ENCODE measurements at regions not wholly inside any gene's neighbourhood (a gene's known extent, or its start where the extent isn't known, plus 50 kb on each side); places are given as distances from the start of the nearest gene placed in this dataset.

GRCh38 chr16:5801396-5801795, 703.8 kb upstream of the EEF2KMT start:
- Histone ChIP-seq H3K27me3 (ENCODE audit: control insufficient read depth in 1 of 2, insufficient read depth in 2 of 2, low read length in 2 of 2) (no peaks in the 10 kb centered on the region), H3K9me3 (ENCODE audit: control insufficient read depth in 1 of 2, low read length in 2 of 2) (peaks cover 5 to 23% of the 10 kb centered on the region in 2 donors), H3K36me3 (ENCODE audit: control insufficient read depth in 1 of 2, insufficient read depth in 2 of 2, low read length in 2 of 2) (no peaks in the 10 kb centered on the region), H3K27ac (ENCODE audit: low read depth, low read length) (no peak overlapping the region), H3K4me3 (ENCODE audit: low read depth in 1 of 2, low read length in 2 of 2) (no peak overlapping the region), H3K4me1 (ENCODE audit: control insufficient read depth in 1 of 2, insufficient read depth in 2 of 2, low read length in 2 of 2) (no peaks in the 10 kb centered on the region), H3K9ac (ENCODE audit: low read depth in 1 of 2, low read length in 2 of 2) (no peak overlapping the region)

- no peak overlapping the region for H3K27ac ChIP-seq (ENCODE audit: low read depth, low read length)
- H3K4me3 ChIP-seq (ENCODE audit: low read depth in 1 of 2, low read length in 2 of 2): no peak overlapping the region
- H3K9me3 ChIP-seq (ENCODE audit: control insufficient read depth in 1 of 2, low read length in 2 of 2): peaks cover 0 to 20% of the 10 kb centered on the region in 2 donors
- H3K27me3 ChIP-seq (ENCODE audit: control insufficient read depth in 1 of 2, insufficient read depth in 2 of 2, low read length in 2 of 2): no peaks in the 10 kb centered on the region
- no peaks in the 10 kb centered on the region for H3K4me1 ChIP-seq (ENCODE audit: control insufficient read depth in 1 of 2, insufficient read depth in 2 of 2, low read length in 2 of 2)
- no peak overlapping the region for H3K9ac ChIP-seq (ENCODE audit: low read depth in 1 of 2, low read length in 2 of 2)
- no peaks in the 10 kb centered on the region for H3K36me3 ChIP-seq (ENCODE audit: control insufficient read depth in 1 of 2, insufficient read depth in 2 of 2, low read length in 2 of 2)
Observed at GRCh38 chr16:5793556-5793955, 696.0 kb upstream of the EEF2KMT start.

GRCh38 chr16:5791011-5791657, 693.5 kb upstream of the EEF2KMT start:
- no peaks in the 10 kb centered on the region for H3K36me3 ChIP-seq (ENCODE audit: control insufficient read depth in 1 of 2, insufficient read depth in 2 of 2, low read length in 2 of 2)
- no peak overlapping the region for H3K4me3 ChIP-seq (ENCODE audit: low read depth in 1 of 2, low read length in 2 of 2)
- no peak overlapping the region for H3K9ac ChIP-seq (ENCODE audit: low read depth in 1 of 2, low read length in 2 of 2)
- no peak overlapping the region for H3K27ac ChIP-seq (ENCODE audit: low read depth, low read length)
- H3K4me1 ChIP-seq (ENCODE audit: control insufficient read depth in 1 of 2, insufficient read depth in 2 of 2, low read length in 2 of 2): no peaks in the 10 kb centered on the region
- H3K9me3 ChIP-seq (ENCODE audit: control insufficient read depth in 1 of 2, low read length in 2 of 2): peaks cover 0 to 21% of the 10 kb centered on the region in 2 donors
- H3K27me3 ChIP-seq (ENCODE audit: control insufficient read depth in 1 of 2, insufficient read depth in 2 of 2, low read length in 2 of 2): no peaks in the 10 kb centered on the region

GRCh38 chr16:5790512-5790911, 692.9 kb upstream of the EEF2KMT start:
- H3K9ac ChIP-seq (ENCODE audit: low read depth in 1 of 2, low read length in 2 of 2): no peak overlapping the region
- no peak overlapping the region for H3K4me3 ChIP-seq (ENCODE audit: low read depth in 1 of 2, low read length in 2 of 2)
- no peak overlapping the region for H3K27ac ChIP-seq (ENCODE audit: low read depth, low read length)
- H3K36me3 ChIP-seq (ENCODE audit: control insufficient read depth in 1 of 2, insufficient read depth in 2 of 2, low read length in 2 of 2): no peaks in the 10 kb centered on the region
- H3K27me3 ChIP-seq (ENCODE audit: control insufficient read depth in 1 of 2, insufficient read depth in 2 of 2, low read length in 2 of 2): no peaks in the 10 kb centered on the region
- H3K4me1 ChIP-seq (ENCODE audit: control insufficient read depth in 1 of 2, insufficient read depth in 2 of 2, low read length in 2 of 2): no peaks in the 10 kb centered on the region
- peaks cover 0 to 19% of the 10 kb centered on the region in 2 donors for H3K9me3 ChIP-seq (ENCODE audit: control insufficient read depth in 1 of 2, low read length in 2 of 2)

GRCh38 chr16:5789033-5789432, 691.4 kb upstream of the EEF2KMT start:
- no peaks in the 10 kb centered on the region for H3K4me1 ChIP-seq (ENCODE audit: control insufficient read depth in 1 of 2, insufficient read depth in 2 of 2, low read length in 2 of 2)
- no peak overlapping the region for H3K4me3 ChIP-seq (ENCODE audit: low read depth in 1 of 2, low read length in 2 of 2)

GRCh38 chr16:5781436-5781835, 683.8 kb upstream of the EEF2KMT start:
- Histone ChIP-seq H3K9me3 (ENCODE audit: control insufficient read depth in 1 of 2, low read length in 2 of 2) (peaks cover 0 to 16% of the 10 kb centered on the region in 2 donors), H3K27ac (ENCODE audit: low read depth, low read length) (no peak overlapping the region), H3K4me1 (ENCODE audit: control insufficient read depth in 1 of 2, insufficient read depth in 2 of 2, low read length in 2 of 2) (no peaks in the 10 kb centered on the region), H3K9ac (ENCODE audit: low read depth in 1 of 2, low read length in 2 of 2) (no peak overlapping the region), H3K4me3 (ENCODE audit: low read depth in 1 of 2, low read length in 2 of 2) (no peak overlapping the region), H3K27me3 (ENCODE audit: control insufficient read depth in 1 of 2, insufficient read depth in 2 of 2, low read length in 2 of 2) (no peaks in the 10 kb centered on the region), H3K36me3 (ENCODE audit: control insufficient read depth in 1 of 2, insufficient read depth in 2 of 2, low read length in 2 of 2) (no peaks in the 10 kb centered on the region)

More at GRCh38 chr16:5789033-5789432, 691.4 kb upstream of the EEF2KMT start:
- Histone ChIP-seq H3K9me3 (ENCODE audit: control insufficient read depth in 1 of 2, low read length in 2 of 2) (peaks cover 0 to 19% of the 10 kb centered on the region in 2 donors), H3K36me3 (ENCODE audit: control insufficient read depth in 1 of 2, insufficient read depth in 2 of 2, low read length in 2 of 2) (no peaks in the 10 kb centered on the region), H3K27me3 (ENCODE audit: control insufficient read depth in 1 of 2, insufficient read depth in 2 of 2, low read length in 2 of 2) (no peaks in the 10 kb centered on the region), H3K9ac (ENCODE audit: low read depth in 1 of 2, low read length in 2 of 2) (no peak overlapping the region), H3K27ac (ENCODE audit: low read depth, low read length) (no peak overlapping the region)

GRCh38 chr16:5776876-5777275, 679.3 kb upstream of the EEF2KMT start:
- no peaks in the 10 kb centered on the region for H3K4me1 ChIP-seq (ENCODE audit: control insufficient read depth in 1 of 2, insufficient read depth in 2 of 2, low read length in 2 of 2)
- H3K9me3 ChIP-seq (ENCODE audit: control insufficient read depth in 1 of 2, low read length in 2 of 2): peaks cover 0 to 5% of the 10 kb centered on the region in 2 donors
- no peak overlapping the region for H3K4me3 ChIP-seq (ENCODE audit: low read depth in 1 of 2, low read length in 2 of 2)
- no peaks in the 10 kb centered on the region for H3K36me3 ChIP-seq (ENCODE audit: control insufficient read depth in 1 of 2, insufficient read depth in 2 of 2, low read length in 2 of 2)
- H3K27ac ChIP-seq (ENCODE audit: low read depth, low read length): no peak overlapping the region
- no peak overlapping the region for H3K9ac ChIP-seq (ENCODE audit: low read depth in 1 of 2, low read length in 2 of 2)
- H3K27me3 ChIP-seq (ENCODE audit: control insufficient read depth in 1 of 2, insufficient read depth in 2 of 2, low read length in 2 of 2): no peaks in the 10 kb centered on the region

GRCh38 chr16:5775916-5776315, 678.3 kb upstream of the EEF2KMT start:
- Histone ChIP-seq H3K4me3 (ENCODE audit: low read depth in 1 of 2, low read length in 2 of 2) (no peak overlapping the region), H3K9me3 (ENCODE audit: control insufficient read depth in 1 of 2, low read length in 2 of 2) (peaks cover 0 to 7% of the 10 kb centered on the region in 2 donors), H3K36me3 (ENCODE audit: control insufficient read depth in 1 of 2, insufficient read depth in 2 of 2, low read length in 2 of 2) (no peaks in the 10 kb centered on the region), H3K4me1 (ENCODE audit: control insufficient read depth in 1 of 2, insufficient read depth in 2 of 2, low read length in 2 of 2) (no peaks in the 10 kb centered on the region), H3K27me3 (ENCODE audit: control insufficient read depth in 1 of 2, insufficient read depth in 2 of 2, low read length in 2 of 2) (no peaks in the 10 kb centered on the region), H3K9ac (ENCODE audit: low read depth in 1 of 2, low read length in 2 of 2) (no peak overlapping the region), H3K27ac (ENCODE audit: low read depth, low read length) (no peak overlapping the region)

GRCh38 chr16:5770118-5770517, 672.5 kb upstream of the EEF2KMT start:
- no peaks in the 10 kb centered on the region for H3K4me1 ChIP-seq (ENCODE audit: control insufficient read depth in 1 of 2, insufficient read depth in 2 of 2, low read length in 2 of 2)
- no peak overlapping the region for H3K9ac ChIP-seq (ENCODE audit: low read depth in 1 of 2, low read length in 2 of 2)
- no peak overlapping the region for H3K4me3 ChIP-seq (ENCODE audit: low read depth in 1 of 2, low read length in 2 of 2)
- peaks cover 2 to 9% of the 10 kb centered on the region in 2 donors for H3K9me3 ChIP-seq (ENCODE audit: control insufficient read depth in 1 of 2, low read length in 2 of 2)
- no peak overlapping the region for H3K27ac ChIP-seq (ENCODE audit: low read depth, low read length)
- no peaks in the 10 kb centered on the region for H3K36me3 ChIP-seq (ENCODE audit: control insufficient read depth in 1 of 2, insufficient read depth in 2 of 2, low read length in 2 of 2)
- H3K27me3 ChIP-seq (ENCODE audit: control insufficient read depth in 1 of 2, insufficient read depth in 2 of 2, low read length in 2 of 2): no peaks in the 10 kb centered on the region

- H3K4me3 ChIP-seq (ENCODE audit: low read depth in 1 of 2, low read length in 2 of 2): no peak overlapping the region
- H3K9me3 ChIP-seq (ENCODE audit: control insufficient read depth in 1 of 2, low read length in 2 of 2): peaks cover 2 to 9% of the 10 kb centered on the region in 2 donors
- H3K27me3 ChIP-seq (ENCODE audit: control insufficient read depth in 1 of 2, insufficient read depth in 2 of 2, low read length in 2 of 2): no peaks in the 10 kb centered on the region
- H3K9ac ChIP-seq (ENCODE audit: low read depth in 1 of 2, low read length in 2 of 2): no peak overlapping the region
- H3K27ac ChIP-seq (ENCODE audit: low read depth, low read length): no peak overlapping the region
- H3K36me3 ChIP-seq (ENCODE audit: control insufficient read depth in 1 of 2, insufficient read depth in 2 of 2, low read length in 2 of 2): no peaks in the 10 kb centered on the region
- H3K4me1 ChIP-seq (ENCODE audit: control insufficient read depth in 1 of 2, insufficient read depth in 2 of 2, low read length in 2 of 2): no peaks in the 10 kb centered on the region
Observed at GRCh38 chr16:5769513-5769912, 671.9 kb upstream of the EEF2KMT start.
